ACHN (cell line): ENCODE measurements at regions not wholly inside any gene's neighbourhood (a gene's known extent, or its start where the extent isn't known, plus 50 kb on each side); places are given as distances from the start of the nearest gene placed in this dataset.

Experiments used
- DNase-seq: peaks from one replicate; pipeline ENCODE4 v3.0.0-alpha.2; 2015
- in situ Hi-C: cut with HindIII; loops from 2 replicates; pipeline ENCODE4 v1.10.0; 2017; ENCODE audit warnings: low sequenced_read_pairs, low pct_ligation_motif_present, low pct_unique_long_range_greater_than_20kb

- no peak for DNase-seq
- in situ Hi-C loops, result no loop called here
Measured at GRCh38 chr6:45830441-45831139, 185.1 kb downstream of the CLIC5 start.

GRCh38 chr6:45829873-45830272 lies 185.8 kb downstream of the CLIC5 start:
- in situ Hi-C loops, result no loop called here
- no peak for DNase-seq

- no peak for DNase-seq
- in situ Hi-C loops, result no loop called here
Measured at GRCh38 chr6:45827952-45828530, 187.6 kb downstream of the CLIC5 start.

GRCh38 chr6:45822873-45823272 lies 192.8 kb downstream of the CLIC5 start:
- no peak for DNase-seq
- in situ Hi-C loops, result no loop called here

- DNase-seq, result no peak
- in situ Hi-C loops, result no loop called here
Measured at GRCh38 chr6:45822246-45822812, 193.3 kb downstream of the CLIC5 start.

GRCh38 chr6:45818655-45819054 lies 197.0 kb downstream of the CLIC5 start:
- no peak for DNase-seq
- in situ Hi-C loops, result no loop called here

GRCh38 chr6:45816674-45817297 lies 198.9 kb downstream of the CLIC5 start:
- in situ Hi-C loops, result no loop called here
- DNase-seq, result no peak

- in situ Hi-C loops, result no loop called here
- no peak for DNase-seq
Measured at GRCh38 chr6:45815466-45816125, 200.1 kb downstream of the CLIC5 start.

GRCh38 chr6:45814772-45815171 lies 200.9 kb downstream of the CLIC5 start:
- in situ Hi-C loops, result no loop called here
- DNase-seq, result no peak

- DNase-seq, result no peak
- in situ Hi-C loops, result no loop called here
Measured at GRCh38 chr6:45813943-45814342, 201.7 kb downstream of the CLIC5 start.

GRCh38 chr6:45812922-45813321 lies 202.7 kb downstream of the CLIC5 start:
- in situ Hi-C loops, result no loop called here
- no peak for DNase-seq

GRCh38 chr6:45808917-45809316 lies 206.7 kb downstream of the CLIC5 start:
- in situ Hi-C loops, result no loop called here
- no peak for DNase-seq

GRCh38 chr6:45808042-45808645 lies 207.5 kb downstream of the CLIC5 start:
- in situ Hi-C loops, result no loop called here
- no peak for DNase-seq

- no peak for DNase-seq
- in situ Hi-C loops, result no loop called here
Measured at GRCh38 chr6:45807311-45808041, 208.2 kb downstream of the CLIC5 start.

GRCh38 chr6:45806172-45806571 lies 209.5 kb downstream of the CLIC5 start:
- DNase-seq, result no peak
- in situ Hi-C loops, result no loop called here

- no peak for DNase-seq
- in situ Hi-C loops, result no loop called here
Measured at GRCh38 chr6:45803071-45803470, 212.6 kb downstream of the CLIC5 start.

GRCh38 chr6:45801471-45802289 lies 214.0 kb downstream of the CLIC5 start:
- in situ Hi-C loops, result no loop called here
- no peak for DNase-seq
